C4-2B (cell line): ENCODE measurements at regions not wholly inside any gene's neighbourhood (a gene's known extent, or its start where the extent isn't known, plus 50 kb on each side); places are given as distances from the start of the nearest gene placed in this dataset.

ENCODE experiments used
- CTCF ChIP-seq: fragments of 450-650 bp; conservative IDR thresholded peaks from 2 replicates; pipeline ENCODE4 v1.5.1; 2017; ENCODE audit warnings: mild to moderate bottlenecking
- ZFX ChIP-seq: fragments of 450-650 bp; IDR thresholded peaks from 2 replicates; pipeline ENCODE4 v1.6.1; 2017

GRCh38 chr5:27876071-27876470 is 837.7 kb upstream of the CDH9 start:
- TF ChIP-seq CTCF (no peak), ZFX (no peak)
